PC-3 (cell line): ENCODE measurements at regions not wholly inside any gene's neighbourhood (a gene's known extent, or its start where the extent isn't known, plus 50 kb on each side); places are given as distances from the start of the nearest gene placed in this dataset.

Experiments
- EZH2 ChIP-seq: fragments of 300-600 bp; sonication (generic); IDR thresholded peaks from one replicate; pipeline ENCODE4 v1.6.1; 2017; ENCODE audit warnings: antibody characterized with exemption, mild to moderate bottlenecking, low read length; ENCODE audit not compliant: unreplicated experiment
- EZH2phosphoT487 ChIP-seq: fragments of 300-600 bp; sonication (generic); IDR thresholded peaks from 2 replicates; pipeline ENCODE4 v1.6.1; 2018; ENCODE audit warnings: mild to moderate bottlenecking, antibody characterized with exemption, low read length, borderline replicate concordance
- TF ChIP-seq, protein P1 (sequence below): fragments of 300-600 bp; sonication (generic); conservative IDR thresholded peaks from 2 replicates; pipeline ENCODE4 v1.5.1; 2017; ENCODE audit warnings: antibody characterized with exemption, low read depth, mild to moderate bottlenecking, low read length

DNA sequence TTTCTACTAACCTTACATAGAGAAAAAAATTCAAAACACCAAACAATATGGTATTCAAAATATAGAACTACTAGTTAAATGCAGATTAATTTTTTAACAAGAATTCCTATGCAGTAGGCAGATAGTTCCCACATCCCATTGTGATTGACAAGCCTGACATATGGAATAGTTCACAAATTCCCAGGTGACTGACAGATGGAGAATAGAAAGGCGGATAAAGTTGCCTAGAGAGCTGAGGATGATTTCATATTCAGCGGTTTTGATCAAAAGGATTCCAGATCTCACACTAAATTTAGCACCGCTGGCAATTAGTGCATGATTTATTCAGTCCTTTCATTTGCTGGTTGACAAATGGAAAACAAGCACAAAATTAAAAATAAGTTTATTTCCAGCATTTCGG, 733.7 kb upstream of the POU3F3 start:
- TF ChIP-seq, protein P1, sequence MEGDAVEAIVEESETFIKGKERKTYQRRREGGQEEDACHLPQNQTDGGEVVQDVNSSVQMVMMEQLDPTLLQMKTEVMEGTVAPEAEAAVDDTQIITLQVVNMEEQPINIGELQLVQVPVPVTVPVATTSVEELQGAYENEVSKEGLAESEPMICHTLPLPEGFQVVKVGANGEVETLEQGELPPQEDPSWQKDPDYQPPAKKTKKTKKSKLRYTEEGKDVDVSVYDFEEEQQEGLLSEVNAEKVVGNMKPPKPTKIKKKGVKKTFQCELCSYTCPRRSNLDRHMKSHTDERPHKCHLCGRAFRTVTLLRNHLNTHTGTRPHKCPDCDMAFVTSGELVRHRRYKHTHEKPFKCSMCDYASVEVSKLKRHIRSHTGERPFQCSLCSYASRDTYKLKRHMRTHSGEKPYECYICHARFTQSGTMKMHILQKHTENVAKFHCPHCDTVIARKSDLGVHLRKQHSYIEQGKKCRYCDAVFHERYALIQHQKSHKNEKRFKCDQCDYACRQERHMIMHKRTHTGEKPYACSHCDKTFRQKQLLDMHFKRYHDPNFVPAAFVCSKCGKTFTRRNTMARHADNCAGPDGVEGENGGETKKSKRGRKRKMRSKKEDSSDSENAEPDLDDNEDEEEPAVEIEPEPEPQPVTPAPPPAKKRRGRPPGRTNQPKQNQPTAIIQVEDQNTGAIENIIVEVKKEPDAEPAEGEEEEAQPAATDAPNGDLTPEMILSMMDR, result no peak
- no peak for TF ChIP-seq EZH2
- TF ChIP-seq EZH2phosphoT487, result no peak
